HEK293 (cell line): ENCODE measurements at regions not wholly inside any gene's neighbourhood (a gene's known extent, or its start where the extent isn't known, plus 50 kb on each side); places are given as distances from the start of the nearest gene placed in this dataset.
A peak's percentile ranks its signal among the peaks of the same experiment; 100 is the strongest.

ENCODE experiments used
- CTCF ChIA-PET: fragments of 350-600 bp; formaldehyde crosslinking; extraction: SDS; loops from one replicate; lab custom pipeline; 2021; ENCODE audit warnings: antibody characterized with exemption; lab: Yijun Ruan, JAX
- POLR2A ChIA-PET: fragments of 300-600 bp; formaldehyde crosslinking; extraction: SDS; loops from one replicate; lab custom pipeline; 2020; ENCODE audit warnings: antibody characterized with exemption, inconsistent platforms; lab: Yijun Ruan, JAX
- H3K27ac ChIP-seq: fragments of 200-500 bp; sonication (Bioruptor generic); 2 replicates; pipeline ENCODE4 v1.5.1; 2014; ENCODE audit warnings: low read depth, low read length, control low read depth, inconsistent platforms; ENCODE audit errors: extremely low read depth
- H3K36me3 ChIP-seq, 2 experiments: fragments of 200-500 bp in 1 of 2; sonication (Bioruptor generic) in 1 of 2; 1 replicate in 1 of 2; 2 replicates in 1 of 2; pipeline ENCODE4 v1.5.1; 2014 to 2017; ENCODE audit warnings: inconsistent platforms in 2 of 2, low read length in 2 of 2; ENCODE audit not compliant: control insufficient read depth in 2 of 2, insufficient read depth in 1 of 2
- H3K4me1 ChIP-seq: fragments of 200-500 bp; sonication (Bioruptor generic); 2 replicates; pipeline ENCODE4 v1.5.1; 2014; ENCODE audit warnings: mild to moderate bottlenecking, low read length, inconsistent platforms; ENCODE audit not compliant: control insufficient read depth, insufficient read depth
- H3K4me3 ChIP-seq: 2 replicates; pipeline ENCODE4 v1.5.1; 2011; ENCODE audit warnings: low read depth, mild to moderate bottlenecking, control low read depth, low read length, moderate library complexity
- H3K9me3 ChIP-seq: fragments of 200-500 bp; sonication (Bioruptor generic); 2 replicates; pipeline ENCODE4 v1.5.1; 2014; ENCODE audit warnings: low read depth, low read length, inconsistent platforms; ENCODE audit not compliant: control insufficient read depth, insufficient read depth
- AEBP2 ChIP-seq: fragments of 450-650 bp; formaldehyde crosslinking; IDR thresholded peaks from 2 replicates; pipeline ENCODE4 v1.5.1; 2016; ENCODE audit warnings: missing biosample characterization, missing genetic modification characterization, borderline replicate concordance
- BCL6B ChIP-seq: fragments of 450-650 bp; formaldehyde crosslinking; IDR thresholded peaks from 2 replicates; pipeline ENCODE4 v1.5.1; 2017; ENCODE audit warnings: missing biosample characterization, missing genetic modification characterization
- GLI4 ChIP-seq: fragments of 450-650 bp; formaldehyde crosslinking; IDR thresholded peaks from 2 replicates; pipeline ENCODE4 v1.5.1; 2016; ENCODE audit warnings: missing biosample characterization, missing genetic modification characterization
- PATZ1 ChIP-seq: fragments of 450-650 bp; formaldehyde crosslinking; IDR thresholded peaks from 2 replicates; pipeline ENCODE4 v1.5.1; 2016; ENCODE audit warnings: missing biosample characterization, missing genetic modification characterization
- PRDM1 ChIP-seq: fragments of 450-650 bp; formaldehyde crosslinking; IDR thresholded peaks from 2 replicates; pipeline ENCODE4; 2016; ENCODE audit warnings: missing biosample characterization, missing genetic modification characterization
- PRDM4 ChIP-seq: fragments of 450-650 bp; formaldehyde crosslinking; IDR thresholded peaks from 2 replicates; pipeline ENCODE4 v1.5.1; 2017; ENCODE audit warnings: missing biosample characterization, missing genetic modification characterization
- SCRT2 ChIP-seq: fragments of 450-650 bp; formaldehyde crosslinking; IDR thresholded peaks from 2 replicates; pipeline ENCODE4 v1.5.1; 2016; ENCODE audit warnings: missing biosample characterization, missing genetic modification characterization
- ZBTB20 ChIP-seq: fragments of 450-650 bp; formaldehyde crosslinking; IDR thresholded peaks from 2 replicates; pipeline ENCODE4 v1.5.1; 2016; ENCODE audit warnings: missing biosample characterization, missing genetic modification characterization
- ZBTB48 ChIP-seq: fragments of 450-650 bp; formaldehyde crosslinking; IDR thresholded peaks from 2 replicates; pipeline ENCODE4 v1.5.1; 2016; ENCODE audit warnings: missing biosample characterization, missing genetic modification characterization
- ZBTB49 ChIP-seq: fragments of 450-650 bp; formaldehyde crosslinking; IDR thresholded peaks from 2 replicates; pipeline ENCODE4 v1.5.1; 2016; ENCODE audit warnings: missing biosample characterization, missing genetic modification characterization, low read depth
- ZNF10 ChIP-seq: fragments of 450-650 bp; formaldehyde crosslinking; IDR thresholded peaks from 2 replicates; pipeline ENCODE4 v1.5.1; 2017; ENCODE audit warnings: missing biosample characterization, missing genetic modification characterization
- ZNF112 ChIP-seq: fragments of 450-650 bp; formaldehyde crosslinking; IDR thresholded peaks from 2 replicates; pipeline ENCODE4 v1.5.0; 2017; ENCODE audit warnings: missing biosample characterization, missing genetic modification characterization
- ZNF202 ChIP-seq: fragments of 450-650 bp; formaldehyde crosslinking; IDR thresholded peaks from 2 replicates; pipeline ENCODE4 v1.5.1; 2016; ENCODE audit warnings: missing biosample characterization, missing genetic modification characterization, borderline replicate concordance
- ZNF335 ChIP-seq: fragments of 450-650 bp; formaldehyde crosslinking; conservative IDR thresholded peaks from 2 replicates; pipeline ENCODE4 v1.5.1; 2016; ENCODE audit warnings: missing biosample characterization, missing genetic modification characterization
- ZNF350 ChIP-seq: fragments of 450-650 bp; formaldehyde crosslinking; IDR thresholded peaks from 2 replicates; pipeline ENCODE4 v1.5.0; 2017; ENCODE audit warnings: missing biosample characterization, mild to moderate bottlenecking, missing genetic modification characterization
- ZNF391 ChIP-seq: fragments of 450-650 bp; formaldehyde crosslinking; IDR thresholded peaks from 2 replicates; pipeline ENCODE4 v1.5.1; 2016; ENCODE audit warnings: low read depth, missing biosample characterization, missing genetic modification characterization, borderline replicate concordance
- ZNF426 ChIP-seq: fragments of 450-650 bp; formaldehyde crosslinking; IDR thresholded peaks from 2 replicates; pipeline ENCODE4 v1.5.1; 2017; ENCODE audit warnings: missing biosample characterization, missing genetic modification characterization, mild to moderate bottlenecking, inconsistent platforms, moderate library complexity
- ZNF571 ChIP-seq: fragments of 450-650 bp; formaldehyde crosslinking; IDR thresholded peaks from 2 replicates; pipeline ENCODE4 v1.5.0; 2017; ENCODE audit warnings: missing biosample characterization, missing genetic modification characterization
- ZNF623 ChIP-seq: fragments of 450-650 bp; formaldehyde crosslinking; IDR thresholded peaks from 2 replicates; pipeline ENCODE4 v1.5.1; 2016; ENCODE audit warnings: missing biosample characterization, missing genetic modification characterization
- ZNF639 ChIP-seq: fragments of 450-650 bp; formaldehyde crosslinking; IDR thresholded peaks from 2 replicates; pipeline ENCODE4 v1.5.1; 2016; ENCODE audit warnings: missing biosample characterization, missing genetic modification characterization
- ZNF670 ChIP-seq: fragments of 450-650 bp; formaldehyde crosslinking; IDR thresholded peaks from 2 replicates; pipeline ENCODE4 v1.5.1; 2016; ENCODE audit warnings: missing biosample characterization, missing genetic modification characterization, low read depth

GRCh38 chr9:79213417-79214125 lies 358.2 kb upstream of the TLE4 start:
- H3K27ac ChIP-seq = no peak overlapping the region
- no peak for TF ChIP-seq ZNF335 (tag by site-specific recombination)
- peak; percentile 87 for TF ChIP-seq ZNF10 (tag by site-specific recombination)
- H3K4me1 ChIP-seq = no peaks in the 10 kb centered on the region
- H3K36me3 ChIP-seq = no peaks in the 10 kb centered on the region
- no peak overlapping the region for H3K4me3 ChIP-seq
- ChIA-PET CTCF (interaction anchor here (0.7 kb wide), 1 partner anchor 802 kb away, joined by 3 read pairs; no protein-coding TSS in a partner anchor), POLR2A (no interaction called here)
- no peaks in the 10 kb centered on the region for H3K9me3 ChIP-seq

- Histone ChIP-seq H3K4me3 (no peak overlapping the region), H3K4me1 (no peaks in the 10 kb centered on the region), H3K36me3 (no peaks in the 10 kb centered on the region), H3K27ac (no peak overlapping the region), H3K9me3 (no peaks in the 10 kb centered on the region)
- CTCF ChIA-PET = no interaction called here
- TF ChIP-seq ZNF571 (tag by site-specific recombination) (no peak), AEBP2 (tag by site-specific recombination) (no peak), ZNF350 (tag by site-specific recombination) (no peak), ZNF112 (tag by site-specific recombination) (no peak), BCL6B (no peak), PRDM1 (tag by site-specific recombination) (no peak), ZNF202 (no peak), ZNF623 (tag by site-specific recombination) (no peak), GLI4 (tag by site-specific recombination) (no peak), SCRT2 (tag by site-specific recombination) (no peak), PRDM4 (tag by site-specific recombination) (no peak), ZNF670 (tag by site-specific recombination) (no peak), ZBTB20 (no peak), ZBTB48 (no peak)
- TF ChIP-seq, all 188 proteins: peak for 0
- POLR2A ChIA-PET = no interaction called here
Observed at GRCh38 chr9:79215821-79216220, 355.9 kb upstream of the TLE4 start.

- no peaks in the 10 kb centered on the region for H3K4me1 ChIP-seq
- POLR2A ChIA-PET = no interaction called here
- no peaks in the 10 kb centered on the region for H3K36me3 ChIP-seq
- CTCF ChIA-PET = no interaction called here
- H3K4me3 ChIP-seq = no peak overlapping the region
- H3K9me3 ChIP-seq = no peaks in the 10 kb centered on the region
- H3K27ac ChIP-seq = no peak overlapping the region
- TF ChIP-seq ZBTB49 (tag by site-specific recombination) (no peak), ZNF426 (tag by site-specific recombination) (no peak), PATZ1 (no peak), ZNF639 (tag by site-specific recombination) (no peak), ZNF391 (tag by site-specific recombination) (no peak)
Observed at GRCh38 chr9:79220251-79220650, 351.5 kb upstream of the TLE4 start.
